Posterior vena cava (tissue), 2 donors: ENCODE measurements at regions not wholly inside any gene's neighbourhood (a gene's known extent, or its start where the extent isn't known, plus 50 kb on each side); places are given as distances from the start of the nearest gene placed in this dataset.
"Not testable (repeated sequence)": the region's sequence is repeated elsewhere in the genome, so short reads cannot be mapped to it uniquely, and the experiment has no call there.

Source experiments
- DNase-seq: peaks from one replicate; pipeline ENCODE4 v3.0.0-alpha.2; 2020; ENCODE audit warnings: low spot score
- intact Hi-C, 2 donors: fragments of 100-400 bp; cut with DNase I; formaldehyde crosslinking; loops; one replicate each; pipeline versions ENCODE4 v1.14.1 to v1.14.2; 2022 to 2023
- donor health status: DM: yes; HTN: yes; CAD: no.
- donor health status: DM: yes; HTN: yes; CAD: no.

DNA sequence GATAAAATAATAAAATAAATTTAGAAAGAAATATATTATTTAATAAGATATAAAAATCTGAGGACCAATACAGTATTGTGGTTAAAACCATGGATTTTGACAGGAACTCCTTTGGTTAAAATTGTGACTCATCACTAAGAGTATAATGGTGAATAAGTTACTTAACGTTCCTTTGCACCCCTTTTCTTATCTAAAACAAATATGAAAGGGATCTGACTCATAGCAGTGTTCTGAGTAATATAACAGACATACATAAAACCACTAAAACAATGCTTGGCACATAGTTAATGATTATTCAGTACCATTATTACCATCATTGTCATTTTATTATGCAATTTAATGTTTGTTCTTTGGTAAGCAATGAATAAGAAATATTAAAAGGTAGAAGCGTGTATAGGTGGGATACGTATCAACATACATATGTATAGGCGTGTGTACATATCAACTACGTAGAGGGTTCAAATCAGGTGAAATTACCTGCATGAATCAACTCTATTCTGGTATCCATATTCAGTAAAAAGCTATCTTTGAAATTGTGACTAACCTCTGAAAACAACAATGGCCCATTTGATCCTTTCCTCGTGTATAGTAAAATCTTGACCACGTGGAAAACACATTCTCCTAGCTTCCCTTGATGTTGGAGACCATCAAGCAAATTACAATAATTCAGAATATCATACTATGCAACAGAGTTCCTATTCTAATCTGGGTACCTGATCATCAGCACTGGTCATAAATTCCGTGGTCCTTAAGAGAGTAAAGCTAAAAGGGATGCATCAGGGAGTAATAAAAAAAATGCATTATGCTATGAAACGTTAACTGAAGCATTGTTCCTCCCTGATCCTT, 342.6 kb upstream of the SPATA31A3 start:
- intact Hi-C loops, DNase-seq: not testable (repeated sequence)

DNA sequence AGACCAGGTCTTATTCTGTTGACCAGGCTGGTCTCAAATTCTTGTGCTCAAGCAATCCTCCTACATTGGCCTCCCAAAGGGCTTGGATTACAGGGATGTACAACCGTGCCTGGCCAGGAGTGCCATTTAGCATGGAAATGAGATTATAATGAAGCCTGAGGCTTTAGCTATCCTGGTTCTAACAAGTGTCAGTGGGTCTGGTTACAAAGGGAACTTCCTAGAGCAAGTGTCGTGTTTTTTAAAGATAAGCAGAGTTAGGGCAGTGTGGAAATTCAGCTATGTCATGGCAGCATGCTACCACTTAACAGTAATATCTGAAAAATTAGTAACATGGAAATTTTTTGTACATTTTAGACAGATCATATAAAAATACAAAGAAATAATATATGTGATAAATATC, 339.3 kb upstream of the SPATA31A3 start:
- DNase-seq, intact Hi-C loops: not testable (repeated sequence)

DNA sequence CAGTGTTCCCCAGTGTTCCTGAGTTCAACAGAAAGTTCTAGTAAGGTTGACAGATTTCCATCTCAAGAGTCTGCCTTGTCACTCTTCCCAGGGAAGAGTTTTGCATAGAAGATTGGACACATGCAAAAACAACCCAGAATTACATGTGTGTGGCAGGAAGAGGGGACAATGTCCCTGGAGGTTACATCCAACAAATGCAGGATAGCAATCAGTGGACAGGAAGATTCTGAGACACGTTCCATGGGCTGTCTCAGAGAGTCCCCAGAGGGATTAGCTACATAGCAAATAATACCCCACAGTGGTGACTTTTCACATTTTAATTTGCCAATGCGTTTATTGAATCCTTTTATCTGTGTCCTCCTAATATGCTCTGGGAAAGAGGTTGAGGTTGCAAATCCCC, 321.1 kb upstream of the SPATA31A3 start:
- DNase-seq, intact Hi-C loops: not testable (repeated sequence)

DNA sequence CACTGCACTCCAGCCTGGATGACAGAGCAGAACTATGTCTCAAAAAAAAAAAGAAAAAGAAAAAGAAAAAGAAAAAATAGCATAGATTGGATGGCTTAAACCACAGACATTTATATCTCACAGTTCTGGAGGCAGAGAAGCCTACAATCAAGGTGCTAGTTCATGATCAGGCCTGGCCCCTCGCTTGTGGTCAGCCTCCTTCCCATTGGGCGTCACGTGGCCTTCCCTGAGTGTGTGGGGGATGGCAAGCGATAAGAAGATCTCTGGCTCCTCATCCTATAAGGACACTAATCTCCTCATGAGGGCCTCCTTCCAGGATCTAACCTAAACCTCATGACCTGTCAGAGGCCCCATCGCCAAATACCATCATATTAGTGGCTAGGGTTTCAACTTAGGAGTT, 320.2 kb upstream of the SPATA31A3 start:
- intact Hi-C loops, DNase-seq: not testable (repeated sequence)

DNA sequence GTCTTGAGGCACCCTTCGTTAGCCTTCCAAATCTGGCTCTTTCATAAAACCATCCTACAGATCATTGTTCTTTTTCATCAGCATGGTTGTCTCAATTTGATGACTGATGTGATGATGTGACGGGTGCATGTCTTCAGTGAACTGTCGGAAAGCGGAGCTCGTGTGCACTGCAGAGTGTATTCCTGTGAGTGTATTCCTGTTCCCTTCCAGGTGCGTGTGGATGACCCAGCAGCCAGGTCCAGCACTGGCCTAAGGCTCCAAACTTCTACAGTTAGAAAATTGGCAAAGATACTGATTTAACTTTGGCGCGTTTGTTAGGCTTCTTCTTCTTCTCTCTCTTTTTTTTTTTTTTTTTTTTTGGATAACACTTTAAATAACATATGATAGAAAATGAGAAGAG, 314.8 kb upstream of the SPATA31A3 start:
- intact Hi-C loops, DNase-seq: not testable (repeated sequence)

DNA sequence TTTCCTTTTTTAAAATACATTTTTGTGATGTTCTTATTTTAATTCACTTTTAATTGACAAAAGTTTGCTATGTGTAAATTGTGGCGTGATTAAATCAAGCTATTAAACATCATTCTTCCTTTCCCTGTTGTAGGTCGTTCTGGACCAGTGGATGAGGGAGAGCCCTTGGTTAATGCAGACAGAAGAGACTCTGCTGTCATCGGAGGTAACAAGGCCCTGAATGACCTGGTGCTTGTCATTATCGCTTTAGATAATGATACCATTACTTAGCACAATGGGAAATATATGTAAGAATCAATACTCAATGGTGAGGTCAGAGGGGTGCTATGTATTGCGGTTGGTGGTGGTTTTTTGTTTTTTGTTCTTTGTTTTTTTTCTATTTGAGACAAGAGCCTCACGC, 296.4 kb upstream of the SPATA31A3 start:
- DNase-seq: not testable (repeated sequence)

DNA sequence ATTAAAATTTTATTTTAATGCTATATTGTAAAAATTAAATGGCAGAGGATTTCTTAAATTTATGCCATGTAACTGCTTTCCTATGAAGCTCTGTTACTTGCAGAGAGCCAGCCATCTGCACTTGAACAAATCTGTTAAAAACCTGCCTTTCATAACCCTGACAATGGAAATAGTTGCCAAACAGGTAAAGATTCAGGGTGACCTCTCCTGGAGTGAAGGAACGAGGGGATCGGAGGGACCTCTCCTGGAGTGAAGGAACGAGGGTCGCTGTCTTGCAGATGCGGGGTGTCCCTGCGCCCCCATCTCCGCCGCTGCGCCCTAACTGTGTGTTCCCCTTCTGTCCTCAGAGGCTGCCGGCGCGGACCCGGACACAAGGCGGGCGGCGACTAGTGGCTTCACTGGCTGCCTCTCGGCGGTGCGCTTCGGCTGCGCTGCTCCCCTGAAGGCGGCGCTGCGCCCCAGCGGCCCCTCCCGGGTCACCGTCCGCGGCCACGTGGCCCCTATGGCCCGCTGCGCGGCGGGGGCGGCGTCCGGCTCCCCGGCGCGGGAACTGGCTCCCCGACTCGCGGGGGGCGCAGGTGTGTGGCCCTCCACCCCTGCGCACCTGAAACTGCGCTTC, 295.9 kb upstream of the SPATA31A3 start:
- intact Hi-C loops, DNase-seq: not testable (repeated sequence)

More for the DNA sequence above, 296.4 kb upstream of the SPATA31A3 start:
- intact Hi-C loops: not testable (repeated sequence)

DNA sequence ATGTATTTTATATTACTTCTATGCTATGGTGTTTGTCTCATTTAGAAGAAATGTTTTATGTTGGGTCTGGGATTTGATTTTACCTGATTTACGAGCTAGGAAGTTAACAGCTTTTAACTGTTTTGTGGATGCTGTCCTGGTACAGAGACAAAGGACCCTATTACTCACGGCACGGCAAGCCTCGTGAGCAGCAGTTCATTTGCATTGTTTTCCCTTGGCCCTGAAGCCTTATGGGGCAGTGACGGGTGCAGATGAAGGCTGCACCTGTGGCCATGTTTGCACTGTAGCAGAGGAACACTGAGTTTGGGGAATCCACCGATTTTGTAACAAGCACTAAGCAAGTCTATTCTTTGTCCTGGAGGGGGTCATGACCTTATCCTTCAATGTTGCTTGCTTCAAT, 291.9 kb upstream of the SPATA31A3 start:
- intact Hi-C loops: not testable (repeated sequence)

DNA sequence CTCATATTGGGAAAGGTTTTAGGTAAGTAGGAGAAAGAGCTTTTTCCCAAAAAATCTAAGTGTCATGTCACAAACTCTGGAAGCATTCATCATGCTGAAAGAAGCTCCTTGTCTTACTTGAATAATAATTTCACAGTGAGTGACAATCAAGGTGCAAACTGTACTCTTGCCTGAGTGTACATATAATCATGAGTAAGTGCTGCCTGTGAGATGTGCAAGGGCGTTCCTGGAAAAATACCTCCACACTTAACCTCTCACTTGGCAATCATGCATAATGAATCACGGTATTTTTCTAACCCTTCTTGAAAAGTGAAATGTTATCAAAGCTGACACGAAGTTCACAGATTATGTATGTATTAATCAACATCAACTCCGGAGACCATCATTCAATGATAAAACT, 289.2 kb upstream of the SPATA31A3 start:
- DNase-seq, intact Hi-C loops: not testable (repeated sequence)

More for the DNA sequence above, 291.9 kb upstream of the SPATA31A3 start:
- not testable (repeated sequence) for DNase-seq

DNA sequence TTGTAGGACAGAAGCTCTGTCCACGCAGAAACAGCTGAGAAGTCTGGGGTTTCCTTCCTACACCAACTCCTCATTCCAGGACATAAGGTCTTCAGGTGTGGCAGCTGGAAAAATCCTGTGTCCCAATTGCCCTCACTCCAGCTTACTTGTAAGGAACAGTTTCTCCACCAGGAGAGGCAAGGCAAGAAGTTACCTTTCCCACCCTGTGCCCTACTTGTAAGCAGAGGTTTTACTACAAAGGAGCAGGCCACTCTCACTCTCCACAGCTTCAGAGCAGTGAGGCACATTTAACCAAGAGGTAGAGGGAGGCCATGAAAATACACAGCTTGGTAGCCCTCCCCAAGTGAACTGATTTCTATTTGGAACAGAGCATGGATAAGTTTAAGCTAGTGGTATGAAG, 277.3 kb upstream of the SPATA31A3 start:
- DNase-seq, intact Hi-C loops: not testable (repeated sequence)

DNA sequence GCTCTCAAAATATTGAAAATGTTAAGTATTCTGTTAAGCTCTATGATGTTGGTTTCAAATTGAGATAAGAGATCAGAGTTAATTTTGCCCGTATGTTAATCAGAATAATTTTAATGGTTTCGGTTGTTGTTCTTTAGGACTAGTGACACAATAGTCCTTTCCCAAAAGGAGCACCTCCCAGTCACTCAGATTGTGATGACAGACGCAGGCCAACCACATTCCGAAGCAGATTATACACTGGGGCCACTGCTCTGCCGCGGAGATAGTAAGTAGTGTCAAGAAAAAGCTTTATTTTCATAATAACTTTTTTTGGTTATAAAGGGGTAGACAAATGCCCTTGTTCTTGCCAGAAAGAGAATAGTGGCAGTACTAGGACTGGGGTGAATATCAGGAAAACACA, 265.5 kb upstream of the SPATA31A3 start:
- DNase-seq, intact Hi-C loops: not testable (repeated sequence)

DNA sequence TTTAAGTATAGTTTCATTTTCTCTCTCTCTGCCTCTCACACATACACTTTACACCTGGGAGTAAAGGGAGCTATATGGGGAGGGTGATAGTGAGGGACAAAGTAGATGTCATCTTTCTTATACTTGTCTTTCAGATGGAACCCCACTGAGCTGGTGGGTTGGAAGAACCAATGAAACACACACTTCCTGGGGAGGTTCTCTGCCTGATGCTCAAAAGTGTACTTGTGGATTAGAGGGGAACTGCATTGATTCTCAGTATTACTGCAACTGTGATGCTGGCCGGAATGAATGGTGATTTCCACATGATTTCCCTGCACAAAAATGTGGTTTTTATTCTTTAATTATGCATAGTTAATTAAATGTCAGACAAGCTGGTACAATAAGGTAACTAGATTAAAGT, 256.6 kb upstream of the SPATA31A3 start:
- DNase-seq, intact Hi-C loops: not testable (repeated sequence)

DNA sequence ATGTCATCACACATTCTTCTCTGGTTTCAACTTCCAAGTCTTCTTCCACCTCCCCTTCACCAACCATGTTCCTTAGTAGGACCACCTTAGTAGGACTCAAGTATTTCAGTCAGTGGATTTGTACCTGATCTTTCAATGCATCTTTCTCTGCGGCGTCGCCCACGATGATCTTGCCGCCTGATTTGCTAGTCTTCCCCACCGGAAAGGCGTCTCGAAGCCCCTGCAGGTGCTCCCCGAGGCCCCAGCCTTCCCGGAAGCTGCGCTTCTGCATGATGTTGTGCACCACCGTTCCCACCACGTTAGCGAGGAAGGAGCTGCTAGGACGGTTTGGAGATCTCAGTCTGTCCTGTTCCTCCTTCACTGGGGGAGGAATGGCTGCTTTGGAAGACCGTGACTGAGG, 219.7 kb upstream of the SPATA31A3 start:
- intact Hi-C loops: not testable (repeated sequence)
- peak; percentile 53 for DNase-seq

DNA sequence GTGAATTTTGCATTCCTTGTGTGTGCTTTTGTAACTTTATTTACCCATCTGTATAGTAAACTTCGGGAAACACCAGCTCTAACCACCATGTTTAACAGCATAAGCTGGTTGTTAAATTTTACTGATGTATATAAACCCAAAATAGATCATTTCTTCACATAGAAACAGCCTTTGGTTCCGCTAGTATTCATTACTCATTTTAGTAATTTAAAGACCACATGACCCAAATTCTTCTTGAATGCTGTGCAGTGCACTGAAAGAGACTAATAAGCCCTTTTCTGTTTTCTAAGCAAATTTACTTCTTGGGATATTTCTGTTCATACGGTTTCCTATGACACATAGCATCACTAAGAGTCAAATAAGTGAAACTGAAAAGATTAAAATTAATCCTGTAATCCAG, 218.5 kb upstream of the SPATA31A3 start:
- DNase-seq, intact Hi-C loops: not testable (repeated sequence)

DNA sequence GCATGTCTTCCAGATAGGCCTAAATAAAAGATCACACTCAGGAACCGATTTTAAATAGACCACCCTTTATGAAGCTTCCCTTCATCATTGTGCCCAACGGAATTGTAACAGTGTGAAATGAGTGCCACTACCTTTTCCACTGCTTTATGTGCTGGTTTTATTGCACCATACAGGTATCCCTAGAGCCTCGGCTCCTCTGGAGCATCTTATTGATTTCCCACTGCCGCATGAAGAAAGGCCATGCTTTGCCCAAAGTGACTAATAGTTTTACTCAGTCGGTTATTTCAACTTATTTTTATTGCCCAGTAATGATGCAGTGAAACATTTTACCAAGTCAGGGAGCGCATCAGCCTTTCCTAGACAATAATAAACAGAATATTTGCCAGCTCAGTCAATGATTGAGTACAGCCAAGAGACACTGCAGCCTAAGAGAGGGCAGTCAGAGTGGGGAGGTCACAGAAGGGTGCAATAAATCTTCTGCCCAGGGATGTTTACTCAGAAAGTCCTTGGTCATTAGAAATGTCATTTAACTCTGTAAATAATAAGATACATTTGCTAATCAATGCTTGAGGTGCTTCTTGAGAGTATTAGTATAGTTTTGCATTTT, 216.6 kb upstream of the SPATA31A3 start:
- intact Hi-C loops, DNase-seq: not testable (repeated sequence)

DNA sequence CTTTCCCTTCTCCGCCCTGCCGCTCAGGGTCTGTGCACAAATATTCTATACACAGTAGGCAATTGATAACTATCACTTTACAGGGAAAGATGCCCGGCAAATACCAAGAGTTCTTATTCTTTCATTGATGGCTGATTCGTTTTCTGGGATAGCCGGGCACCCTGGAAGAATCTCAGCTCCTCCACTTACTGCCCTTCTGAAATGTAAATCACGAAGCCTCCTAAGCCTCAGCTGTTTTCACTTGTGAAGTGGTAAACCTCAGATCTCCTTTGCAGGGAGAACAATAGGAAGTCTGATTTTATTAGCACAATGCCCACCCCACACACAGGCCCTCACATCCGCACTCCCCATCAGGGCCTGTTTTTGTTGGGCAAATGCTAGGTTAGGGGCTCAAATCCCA, 203.8 kb upstream of the SPATA31A3 start:
- DNase-seq, intact Hi-C loops: not testable (repeated sequence)

DNA sequence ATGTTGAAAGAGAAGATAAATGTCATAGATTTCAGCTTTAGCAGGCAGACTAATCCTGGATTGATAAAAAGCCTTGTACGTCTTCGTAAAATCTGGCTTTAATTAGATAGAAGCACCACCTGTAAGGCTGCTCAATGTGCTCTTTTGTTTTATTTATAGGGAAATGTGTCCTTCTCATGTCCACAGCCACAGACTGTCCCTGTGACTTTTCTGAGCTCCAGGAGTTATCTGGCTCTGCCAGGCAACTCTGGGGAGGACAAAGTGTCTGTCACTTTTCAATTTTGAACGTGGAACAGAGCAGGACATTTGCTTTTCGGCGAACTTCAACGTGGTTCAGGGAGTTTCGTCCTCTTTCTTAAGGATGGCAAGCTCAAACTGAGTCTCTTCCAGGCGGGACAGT, 203.0 kb upstream of the SPATA31A3 start:
- DNase-seq, intact Hi-C loops: not testable (repeated sequence)

DNA sequence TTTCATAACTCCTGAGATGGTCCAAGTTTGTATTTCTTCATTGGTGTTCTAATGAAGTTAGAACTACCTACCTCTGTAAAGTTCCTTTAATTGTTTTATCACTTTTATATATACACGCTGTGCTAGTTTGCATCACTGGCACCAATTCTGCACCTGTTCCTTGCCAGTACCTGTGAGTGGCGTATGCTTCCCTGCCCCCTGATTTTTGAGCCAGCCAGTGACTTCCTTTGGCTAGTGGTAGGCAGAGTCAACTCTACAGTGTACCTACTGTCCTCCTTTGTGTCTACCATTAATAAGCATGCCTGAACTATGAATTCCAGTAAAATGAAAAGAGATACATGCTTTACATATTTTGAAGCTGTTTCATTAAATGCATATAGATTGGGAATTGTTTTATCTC, 186.8 kb upstream of the SPATA31A3 start:
- intact Hi-C loops, DNase-seq: not testable (repeated sequence)

DNA sequence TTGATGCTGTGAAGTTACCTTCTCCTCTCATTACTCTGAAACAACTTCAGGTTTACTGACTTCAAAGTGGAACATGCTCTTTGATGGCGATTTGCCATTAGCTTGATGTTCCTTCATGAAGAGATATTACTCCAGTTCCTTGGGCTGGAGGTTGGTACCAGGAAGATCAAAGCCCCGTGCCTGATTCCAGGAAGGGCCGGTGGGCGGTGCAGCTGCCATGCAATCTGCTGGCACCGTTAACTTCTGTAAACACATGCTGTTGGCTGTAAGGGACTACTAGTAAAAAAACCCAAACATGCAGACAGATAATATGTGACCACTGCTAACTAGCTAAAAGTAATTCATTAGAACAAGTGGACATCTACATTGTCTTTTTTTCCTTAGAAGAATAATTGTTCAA, 182.8 kb upstream of the SPATA31A3 start:
- intact Hi-C loops, DNase-seq: not testable (repeated sequence)

DNA sequence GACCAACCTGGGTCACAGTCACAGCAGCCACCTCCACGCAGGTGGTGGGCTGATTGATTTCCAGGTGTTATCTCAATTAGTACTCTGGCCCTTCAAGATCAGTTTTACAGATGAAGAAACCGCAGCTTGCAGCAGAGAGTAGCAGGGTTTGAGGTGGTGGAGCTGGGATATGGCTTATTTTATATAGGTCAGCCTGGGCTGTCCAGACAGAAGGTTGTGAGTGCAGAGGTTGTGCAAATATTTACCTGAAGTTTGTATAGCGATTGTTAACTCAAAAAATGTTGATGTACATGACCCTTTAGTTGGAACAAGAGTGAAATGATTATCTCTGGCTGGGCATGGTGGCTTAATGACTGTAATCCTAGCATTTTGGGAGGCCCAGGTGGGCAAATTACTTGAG, 179.4 kb upstream of the SPATA31A3 start:
- intact Hi-C loops, DNase-seq: not testable (repeated sequence)
